Ishikawa (cell line): ENCODE measurements at regions not wholly inside any gene's neighbourhood (a gene's known extent, or its start where the extent isn't known, plus 50 kb on each side); places are given as distances from the start of the nearest gene placed in this dataset.

ENCODE experiments used
- CEBPB ChIP-seq: IDR thresholded peaks from 2 replicates; pipeline ENCODE4 v1.6.1; 2012
- CREB1 ChIP-seq: IDR thresholded peaks from 2 replicates; pipeline ENCODE4 v1.6.1; 2012; ENCODE audit warnings: low read depth
- EGR1 ChIP-seq: IDR thresholded peaks from 2 replicates; pipeline ENCODE4 v1.6.1; 2012
- EP300 ChIP-seq: IDR thresholded peaks from 2 replicates; pipeline ENCODE4 v1.6.1; 2012; ENCODE audit warnings: borderline replicate concordance
- FOXM1 ChIP-seq: IDR thresholded peaks from 2 replicates; pipeline ENCODE4 v1.6.1; 2012; ENCODE audit warnings: low read depth, borderline replicate concordance
- NFIC ChIP-seq: IDR thresholded peaks from 2 replicates; pipeline ENCODE4 v1.6.1; 2012
- RAD21 ChIP-seq: IDR thresholded peaks from 2 replicates; pipeline ENCODE4 v1.6.1; 2012; ENCODE audit warnings: low read depth
- TAF1 ChIP-seq: IDR thresholded peaks from 2 replicates; pipeline ENCODE4 v1.6.1; 2012; ENCODE audit warnings: low read depth, mild to moderate bottlenecking
- TCF12 ChIP-seq: IDR thresholded peaks from 2 replicates; pipeline ENCODE4 v1.6.1; 2012; ENCODE audit warnings: low read depth
- TEAD4 ChIP-seq: IDR thresholded peaks from 2 replicates; pipeline ENCODE4 v1.6.1; 2012
- YY1 ChIP-seq: IDR thresholded peaks from 2 replicates; pipeline ENCODE4 v1.6.1; 2012; ENCODE audit warnings: low read depth
- ZBTB7A ChIP-seq: IDR thresholded peaks from 2 replicates; pipeline ENCODE4 v1.6.1; 2012; ENCODE audit warnings: low read depth
- TF ChIP-seq, protein P1 (sequence below): IDR thresholded peaks from 2 replicates; pipeline ENCODE4 v1.6.1; 2012; ENCODE audit warnings: low read depth, mild to moderate bottlenecking
- TF ChIP-seq, protein P2 (sequence below): IDR thresholded peaks from 2 replicates; pipeline ENCODE4 v1.6.1; 2012
- TF ChIP-seq, protein P3 (sequence below): IDR thresholded peaks from 2 replicates; pipeline ENCODE4 v1.6.1; 2012

DNA sequence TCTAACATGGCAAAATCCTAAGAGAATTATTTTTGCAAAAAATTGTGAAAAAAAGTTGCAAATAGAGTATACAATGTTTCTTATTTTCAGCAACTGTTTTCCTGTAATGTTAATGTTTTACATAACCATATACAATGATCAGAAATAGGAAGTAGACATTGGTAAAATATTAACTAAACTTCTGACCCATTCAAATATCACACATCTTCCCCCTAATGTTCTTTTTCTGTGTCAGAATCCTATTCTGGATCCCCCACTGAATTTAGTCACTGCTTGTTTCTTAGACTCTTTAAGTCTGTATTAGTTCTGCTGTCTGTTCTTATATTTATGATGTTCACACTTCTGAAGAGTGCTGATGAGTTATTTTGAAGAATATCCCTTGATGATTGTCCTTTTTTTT lies 62.0 kb downstream of the HFE start:
- TF ChIP-seq TAF1 = no peak

DNA sequence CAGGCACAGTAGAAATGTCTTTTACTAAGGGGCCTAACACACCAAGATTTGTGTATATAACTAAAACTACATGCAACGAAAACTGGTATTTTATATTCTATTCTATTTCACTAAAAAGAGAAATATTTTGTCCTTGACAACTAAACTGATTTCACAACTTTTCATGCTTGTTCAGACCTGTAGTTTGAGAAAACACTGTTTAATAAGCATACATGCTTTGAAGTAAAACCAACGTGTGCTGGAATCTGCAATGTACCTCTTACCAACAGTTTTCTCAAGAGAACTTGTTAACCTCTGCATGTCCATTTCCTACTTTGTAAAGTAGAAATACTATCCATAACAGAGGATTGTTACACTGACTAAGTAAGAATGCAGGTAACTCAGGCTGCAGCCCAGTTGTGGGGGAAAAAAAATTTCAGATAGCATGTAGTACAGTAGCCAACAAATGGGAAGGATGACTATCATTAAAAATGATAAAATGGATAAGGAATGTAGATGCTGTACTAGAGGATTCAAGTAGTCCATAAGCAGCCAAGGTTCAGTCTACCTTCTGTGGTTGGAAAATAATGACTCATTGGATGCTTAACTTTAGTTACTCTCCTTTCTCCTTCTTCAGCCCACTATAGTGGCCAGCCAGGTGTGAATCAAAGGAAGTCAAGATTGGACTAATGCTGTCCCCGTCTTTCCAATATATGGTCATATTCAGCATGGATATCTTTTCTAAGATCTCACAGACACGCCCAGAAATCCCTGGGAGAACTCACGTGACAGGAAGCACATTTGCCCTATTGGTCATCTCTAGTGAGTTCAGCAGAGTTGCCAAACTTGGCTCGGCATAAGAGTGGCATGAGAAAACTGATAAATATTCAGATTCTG lies 65.2 kb downstream of the HFE start:
- TF ChIP-seq TEAD4 (no peak), NFIC (no peak), TCF12 (no peak), EP300 (no peak), EGR1 (no peak), ZBTB7A (no peak), CREB1 (no peak), RAD21 (no peak), FOXM1 (no peak), TAF1 (no peak), YY1 (no peak), CEBPB (no peak)
- TF ChIP-seq, protein P1, sequence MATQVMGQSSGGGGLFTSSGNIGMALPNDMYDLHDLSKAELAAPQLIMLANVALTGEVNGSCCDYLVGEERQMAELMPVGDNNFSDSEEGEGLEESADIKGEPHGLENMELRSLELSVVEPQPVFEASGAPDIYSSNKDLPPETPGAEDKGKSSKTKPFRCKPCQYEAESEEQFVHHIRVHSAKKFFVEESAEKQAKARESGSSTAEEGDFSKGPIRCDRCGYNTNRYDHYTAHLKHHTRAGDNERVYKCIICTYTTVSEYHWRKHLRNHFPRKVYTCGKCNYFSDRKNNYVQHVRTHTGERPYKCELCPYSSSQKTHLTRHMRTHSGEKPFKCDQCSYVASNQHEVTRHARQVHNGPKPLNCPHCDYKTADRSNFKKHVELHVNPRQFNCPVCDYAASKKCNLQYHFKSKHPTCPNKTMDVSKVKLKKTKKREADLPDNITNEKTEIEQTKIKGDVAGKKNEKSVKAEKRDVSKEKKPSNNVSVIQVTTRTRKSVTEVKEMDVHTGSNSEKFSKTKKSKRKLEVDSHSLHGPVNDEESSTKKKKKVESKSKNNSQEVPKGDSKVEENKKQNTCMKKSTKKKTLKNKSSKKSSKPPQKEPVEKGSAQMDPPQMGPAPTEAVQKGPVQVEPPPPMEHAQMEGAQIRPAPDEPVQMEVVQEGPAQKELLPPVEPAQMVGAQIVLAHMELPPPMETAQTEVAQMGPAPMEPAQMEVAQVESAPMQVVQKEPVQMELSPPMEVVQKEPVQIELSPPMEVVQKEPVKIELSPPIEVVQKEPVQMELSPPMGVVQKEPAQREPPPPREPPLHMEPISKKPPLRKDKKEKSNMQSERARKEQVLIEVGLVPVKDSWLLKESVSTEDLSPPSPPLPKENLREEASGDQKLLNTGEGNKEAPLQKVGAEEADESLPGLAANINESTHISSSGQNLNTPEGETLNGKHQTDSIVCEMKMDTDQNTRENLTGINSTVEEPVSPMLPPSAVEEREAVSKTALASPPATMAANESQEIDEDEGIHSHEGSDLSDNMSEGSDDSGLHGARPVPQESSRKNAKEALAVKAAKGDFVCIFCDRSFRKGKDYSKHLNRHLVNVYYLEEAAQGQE = no peak
- TF ChIP-seq, protein P2, sequence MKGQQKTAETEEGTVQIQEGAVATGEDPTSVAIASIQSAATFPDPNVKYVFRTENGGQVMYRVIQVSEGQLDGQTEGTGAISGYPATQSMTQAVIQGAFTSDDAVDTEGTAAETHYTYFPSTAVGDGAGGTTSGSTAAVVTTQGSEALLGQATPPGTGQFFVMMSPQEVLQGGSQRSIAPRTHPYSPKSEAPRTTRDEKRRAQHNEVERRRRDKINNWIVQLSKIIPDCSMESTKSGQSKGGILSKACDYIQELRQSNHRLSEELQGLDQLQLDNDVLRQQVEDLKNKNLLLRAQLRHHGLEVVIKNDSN = no peak; the same call in 1 of the 2 replicates
- TF ChIP-seq, protein P3, sequence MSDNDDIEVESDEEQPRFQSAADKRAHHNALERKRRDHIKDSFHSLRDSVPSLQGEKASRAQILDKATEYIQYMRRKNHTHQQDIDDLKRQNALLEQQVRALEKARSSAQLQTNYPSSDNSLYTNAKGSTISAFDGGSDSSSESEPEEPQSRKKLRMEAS = no peak

DNA sequence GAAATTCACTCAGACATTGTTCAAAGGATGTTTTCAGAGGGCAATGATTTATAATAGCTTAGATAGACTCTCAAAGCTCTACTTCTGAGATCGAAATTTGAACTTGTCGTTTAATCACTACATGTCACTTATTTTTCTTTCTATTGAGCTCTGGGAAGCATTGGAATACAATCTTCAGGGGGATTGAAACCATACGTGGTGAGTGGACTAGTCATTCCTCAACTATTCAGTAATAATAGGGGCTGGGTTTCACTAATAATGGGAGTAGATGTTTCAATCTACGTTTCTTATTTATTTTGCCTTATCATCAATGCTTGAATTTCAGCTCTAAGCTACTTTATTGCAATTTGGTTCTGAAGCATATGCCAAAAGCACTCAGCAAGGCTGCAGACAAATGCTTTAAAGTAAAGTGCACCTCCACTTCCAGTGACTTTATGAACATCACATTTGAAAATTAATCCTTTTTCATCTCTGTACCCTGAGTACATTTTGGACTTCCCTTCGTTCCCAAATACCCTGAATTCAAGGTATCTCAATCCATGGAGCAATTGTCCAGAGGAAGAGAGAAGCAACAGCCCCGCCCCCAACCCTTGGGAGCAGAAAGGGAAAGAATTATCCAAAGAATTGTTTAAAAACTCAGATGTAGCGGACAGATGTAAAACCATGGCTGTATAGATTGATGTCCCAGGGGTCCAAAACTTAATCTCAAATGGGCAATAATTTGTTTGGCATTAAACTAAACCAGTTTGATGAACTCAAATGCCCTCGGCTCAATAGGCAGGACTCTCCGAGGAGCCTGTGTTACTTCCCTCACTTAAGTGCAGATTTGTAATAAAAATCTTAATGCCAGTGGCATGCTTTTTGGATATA lies 68.1 kb downstream of the HFE start:
- no peak for TF ChIP-seq CREB1
- no peak for TF ChIP-seq TEAD4
- TF ChIP-seq, protein P1 = no peak
- TF ChIP-seq RAD21 = no peak
- no peak for TF ChIP-seq FOXM1
- TF ChIP-seq CEBPB = no peak
- no peak for TF ChIP-seq TCF12

DNA sequence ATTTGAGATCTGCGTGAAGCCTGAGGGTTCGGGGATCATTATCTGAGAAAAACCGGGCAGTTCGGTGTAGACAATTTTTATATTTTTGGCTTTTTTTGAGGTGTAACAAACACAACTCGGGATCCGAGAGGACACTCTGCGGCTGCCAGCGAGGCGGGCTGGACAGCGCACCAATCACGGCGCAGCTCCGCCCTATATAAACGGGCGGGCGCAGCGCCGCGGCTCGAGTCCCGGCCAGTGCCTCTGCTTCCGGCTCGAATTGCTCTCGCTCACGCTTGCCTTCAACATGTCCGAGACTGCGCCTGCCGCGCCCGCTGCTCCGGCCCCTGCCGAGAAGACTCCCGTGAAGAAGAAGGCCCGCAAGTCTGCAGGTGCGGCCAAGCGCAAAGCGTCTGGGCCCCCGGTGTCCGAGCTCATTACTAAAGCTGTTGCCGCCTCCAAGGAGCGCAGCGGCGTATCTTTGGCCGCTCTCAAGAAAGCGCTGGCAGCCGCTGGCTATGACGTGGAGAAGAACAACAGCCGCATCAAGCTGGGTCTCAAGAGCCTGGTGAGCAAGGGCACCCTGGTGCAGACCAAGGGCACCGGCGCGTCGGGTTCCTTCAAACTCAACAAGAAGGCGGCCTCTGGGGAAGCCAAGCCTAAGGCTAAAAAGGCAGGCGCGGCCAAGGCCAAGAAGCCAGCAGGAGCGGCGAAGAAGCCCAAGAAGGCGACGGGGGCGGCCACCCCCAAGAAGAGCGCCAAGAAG lies 69.0 kb downstream of the HFE start:
- TF ChIP-seq TEAD4 (no peak; the same call in 1 of the 2 replicates), CEBPB (no peak), EP300 (peak; percentile 75), RAD21 (no peak), ZBTB7A (0 out of 2 replicates have a peak, but pooled peaks have one; percentile 7), CREB1 (no peak), TCF12 (peak; percentile 77), FOXM1 (no peak), NFIC (peak; percentile 33; the same call in 1 of the 2 replicates), YY1 (peak; percentile 79), TAF1 (peak; percentile 93), EGR1 (no peak; the same call in 1 of the 2 replicates)
- TF ChIP-seq, protein P3 = peak; percentile 71
- TF ChIP-seq, protein P1 = peak; percentile 65
- TF ChIP-seq, protein P2 = no peak
